WTC11 (cell line): ENCODE measurements at regions not wholly inside any gene's neighbourhood (a gene's known extent, or its start where the extent isn't known, plus 50 kb on each side); places are given as distances from the start of the nearest gene placed in this dataset.

Experiments
- ATAC-seq: fragments of 200-7000 bp; cut with Tn5 transposase; 2 replicates; pipeline ENCODE4 v1.10.0; 2021; ENCODE audit warnings: mild to moderate bottlenecking, moderate library complexity
- CTCF ChIA-PET: fragments of 300-600 bp; sonication (Branson Sonifier 250); formaldehyde crosslinking; loops from one replicate; lab custom pipeline; 2021; ENCODE audit warnings: antibody characterized with exemption; lab: Charles Lee
- POLR2A ChIA-PET: fragments of 350-600 bp; sonication (Branson Sonifier 250); formaldehyde crosslinking; loops from one replicate; lab custom pipeline; 2021; ENCODE audit warnings: antibody characterized with exemption; lab: Charles Lee
- DNase-seq: peaks from one replicate; pipeline ENCODE4 v3.0.0; 2021; ENCODE audit warnings: low spot score
- H3K27ac Mint-ChIP-seq: 2 replicates; pipeline ENCODE4 v1.8.0; 2021; ENCODE audit warnings: mixed read lengths
- H3K27me3 Mint-ChIP-seq: 2 replicates; pipeline ENCODE4 v1.8.0; 2021; ENCODE audit warnings: low read depth, mild to moderate bottlenecking, moderate library complexity, mixed read lengths
- H3K36me3 Mint-ChIP-seq: 2 replicates; pipeline ENCODE4 v1.8.0; 2021; ENCODE audit warnings: mixed read lengths
- H3K4me1 Mint-ChIP-seq: 2 replicates; pipeline ENCODE4 v1.8.0; 2022; ENCODE audit warnings: mixed read lengths
- H3K4me3 Mint-ChIP-seq: 2 replicates; pipeline ENCODE4 v1.8.0; 2021; ENCODE audit warnings: mild to moderate bottlenecking, moderate library complexity, mixed read lengths
- H3K9me3 Mint-ChIP-seq: 2 replicates; pipeline ENCODE4 v1.8.0; 2021; ENCODE audit warnings: mixed read lengths
- ESRRA ChIP-seq: sonication (generic); formaldehyde crosslinking; IDR thresholded peaks from 2 replicates; pipeline ENCODE4 v1.8.1; 2022; ENCODE audit warnings: mild to moderate bottlenecking, missing genetic modification reagents, borderline replicate concordance
- FOXJ3 ChIP-seq: sonication (generic); formaldehyde crosslinking; IDR thresholded peaks from 2 replicates; pipeline ENCODE4 v1.9.0; 2021; ENCODE audit warnings: missing genetic modification reagents, mild to moderate bottlenecking, borderline replicate concordance
- FOXK1 ChIP-seq: sonication (generic); formaldehyde crosslinking; IDR thresholded peaks from 2 replicates; pipeline ENCODE4 v1.8.0; 2022; ENCODE audit warnings: mild to moderate bottlenecking, moderate library complexity, missing genetic modification reagents
- GTF2I ChIP-seq: fragments of 250-450 bp; sonication (Bioruptor Pico); conservative IDR thresholded peaks from 2 replicates; pipeline ENCODE4 v1.4.0; 2021; ENCODE audit warnings: mild to moderate bottlenecking
- HMGA2 ChIP-seq: fragments of 250-450 bp; sonication (Bioruptor Pico); IDR thresholded peaks from 2 replicates; pipeline ENCODE4 v1.4.0; 2021; ENCODE audit warnings: mild to moderate bottlenecking, moderate library complexity
- JAZF1 ChIP-seq: fragments of 250-450 bp; sonication (Bioruptor Pico); IDR thresholded peaks from 2 replicates; pipeline ENCODE4 v1.9.0; 2021; ENCODE audit warnings: moderate library complexity, mild to moderate bottlenecking, inconsistent platforms
- NFATC4 ChIP-seq: fragments of 250-450 bp; sonication (Bioruptor Pico); IDR thresholded peaks from 2 replicates; pipeline ENCODE4 v1.9.0; 2021; ENCODE audit warnings: mild to moderate bottlenecking
- NR2C2 ChIP-seq: sonication (generic); formaldehyde crosslinking; IDR thresholded peaks from 2 replicates; pipeline ENCODE4 v1.8.0; 2022; ENCODE audit warnings: mild to moderate bottlenecking, missing genetic modification reagents
- TEAD1 ChIP-seq: sonication (generic); formaldehyde crosslinking; IDR thresholded peaks from 2 replicates; pipeline ENCODE4 v1.8.0; 2022; ENCODE audit warnings: mild to moderate bottlenecking, missing genetic modification reagents
- TP53 ChIP-seq: sonication (generic); formaldehyde crosslinking; IDR thresholded peaks from 2 replicates; pipeline ENCODE4 v1.8.1; 2023; ENCODE audit warnings: mild to moderate bottlenecking, missing genetic modification reagents
- ZNF121 ChIP-seq: sonication (generic); formaldehyde crosslinking; IDR thresholded peaks from 2 replicates; pipeline ENCODE4 v1.8.0; 2023; ENCODE audit warnings: missing genetic modification reagents
- ZNF317 ChIP-seq: sonication (generic); formaldehyde crosslinking; IDR thresholded peaks from 2 replicates; pipeline ENCODE4 v1.8.1; 2023; ENCODE audit warnings: low read depth, mild to moderate bottlenecking, moderate library complexity, missing genetic modification reagents, borderline replicate concordance
- ZNF416 ChIP-seq: fragments of 250-450 bp; sonication (Bioruptor Pico); IDR thresholded peaks from 2 replicates; pipeline ENCODE4 v1.9.0; 2021; ENCODE audit warnings: mild to moderate bottlenecking, inconsistent platforms
- ZNF423 ChIP-seq: fragments of 250-450 bp; sonication (Bioruptor Pico); IDR thresholded peaks from 2 replicates; pipeline ENCODE4 v2.1.2; 2022; ENCODE audit warnings: mild to moderate bottlenecking, moderate library complexity
- TF ChIP-seq, protein P1 (sequence below): sonication (generic); formaldehyde crosslinking; IDR thresholded peaks from 2 replicates; pipeline ENCODE4 v1.8.1; 2022; ENCODE audit warnings: missing genetic modification reagents, borderline replicate concordance
- TF ChIP-seq, protein P2 (sequence below): sonication (generic); formaldehyde crosslinking; IDR thresholded peaks from 2 replicates; pipeline ENCODE4 v1.8.1; 2023; ENCODE audit warnings: mild to moderate bottlenecking, missing genetic modification reagents, borderline replicate concordance
- TF ChIP-seq, protein P3 (sequence below): sonication (generic); formaldehyde crosslinking; IDR thresholded peaks from 2 replicates; pipeline ENCODE4 v1.8.1; 2023; ENCODE audit warnings: mild to moderate bottlenecking, missing genetic modification reagents
- TF ChIP-seq, protein P4 (sequence below): fragments of 250-450 bp; sonication (Bioruptor Pico); conservative IDR thresholded peaks from 2 replicates; pipeline ENCODE4 v1.9.0; 2021; ENCODE audit warnings: mild to moderate bottlenecking
- TF ChIP-seq, protein P5 (sequence below): sonication (generic); formaldehyde crosslinking; IDR thresholded peaks from 2 replicates; pipeline ENCODE4 v1.8.1; 2023; ENCODE audit warnings: mild to moderate bottlenecking, missing genetic modification reagents, moderate library complexity
- TF ChIP-seq, protein P6 (sequence below): sonication (generic); formaldehyde crosslinking; IDR thresholded peaks from 2 replicates; pipeline ENCODE4 v1.8.0; 2023; ENCODE audit warnings: missing genetic modification reagents
- TF ChIP-seq, protein P7 (sequence below): fragments of 250-450 bp; sonication (Bioruptor Pico); IDR thresholded peaks from 2 replicates; pipeline ENCODE4 v1.9.0; 2021; ENCODE audit warnings: moderate library complexity, mild to moderate bottlenecking, inconsistent platforms, borderline replicate concordance

DNA sequence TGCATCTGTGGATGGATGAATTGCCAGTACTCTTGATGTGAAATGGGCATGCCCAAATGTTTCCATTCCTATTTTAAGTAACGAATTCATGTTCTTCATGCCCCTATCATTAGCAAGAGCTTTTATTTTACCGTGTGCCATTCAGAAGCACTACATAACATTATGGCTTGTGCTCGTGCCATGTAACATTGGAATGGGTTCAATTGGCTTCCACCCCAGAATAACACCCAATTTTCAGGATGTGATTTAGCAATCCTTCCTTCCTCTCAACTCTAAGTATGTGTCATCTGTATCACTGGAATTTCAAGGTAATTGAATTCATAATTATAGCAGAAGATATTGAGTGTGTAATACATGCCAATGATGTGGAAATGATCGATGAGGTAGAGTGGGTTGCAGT, 145.8 kb upstream of the TMPO start (continued):
- TF ChIP-seq, protein P1, sequence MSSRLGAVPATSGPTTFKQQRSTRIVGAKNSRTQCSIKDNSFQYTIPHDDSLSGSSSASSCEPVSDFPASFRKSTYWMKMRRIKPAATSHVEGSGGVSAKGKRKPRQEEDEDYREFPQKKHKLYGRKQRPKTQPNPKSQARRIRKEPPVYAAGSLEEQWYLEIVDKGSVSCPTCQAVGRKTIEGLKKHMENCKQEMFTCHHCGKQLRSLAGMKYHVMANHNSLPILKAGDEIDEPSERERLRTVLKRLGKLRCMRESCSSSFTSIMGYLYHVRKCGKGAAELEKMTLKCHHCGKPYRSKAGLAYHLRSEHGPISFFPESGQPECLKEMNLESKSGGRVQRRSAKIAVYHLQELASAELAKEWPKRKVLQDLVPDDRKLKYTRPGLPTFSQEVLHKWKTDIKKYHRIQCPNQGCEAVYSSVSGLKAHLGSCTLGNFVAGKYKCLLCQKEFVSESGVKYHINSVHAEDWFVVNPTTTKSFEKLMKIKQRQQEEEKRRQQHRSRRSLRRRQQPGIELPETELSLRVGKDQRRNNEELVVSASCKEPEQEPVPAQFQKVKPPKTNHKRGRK (CRISPR knock-in tag): no peak
- TF ChIP-seq, protein P2, sequence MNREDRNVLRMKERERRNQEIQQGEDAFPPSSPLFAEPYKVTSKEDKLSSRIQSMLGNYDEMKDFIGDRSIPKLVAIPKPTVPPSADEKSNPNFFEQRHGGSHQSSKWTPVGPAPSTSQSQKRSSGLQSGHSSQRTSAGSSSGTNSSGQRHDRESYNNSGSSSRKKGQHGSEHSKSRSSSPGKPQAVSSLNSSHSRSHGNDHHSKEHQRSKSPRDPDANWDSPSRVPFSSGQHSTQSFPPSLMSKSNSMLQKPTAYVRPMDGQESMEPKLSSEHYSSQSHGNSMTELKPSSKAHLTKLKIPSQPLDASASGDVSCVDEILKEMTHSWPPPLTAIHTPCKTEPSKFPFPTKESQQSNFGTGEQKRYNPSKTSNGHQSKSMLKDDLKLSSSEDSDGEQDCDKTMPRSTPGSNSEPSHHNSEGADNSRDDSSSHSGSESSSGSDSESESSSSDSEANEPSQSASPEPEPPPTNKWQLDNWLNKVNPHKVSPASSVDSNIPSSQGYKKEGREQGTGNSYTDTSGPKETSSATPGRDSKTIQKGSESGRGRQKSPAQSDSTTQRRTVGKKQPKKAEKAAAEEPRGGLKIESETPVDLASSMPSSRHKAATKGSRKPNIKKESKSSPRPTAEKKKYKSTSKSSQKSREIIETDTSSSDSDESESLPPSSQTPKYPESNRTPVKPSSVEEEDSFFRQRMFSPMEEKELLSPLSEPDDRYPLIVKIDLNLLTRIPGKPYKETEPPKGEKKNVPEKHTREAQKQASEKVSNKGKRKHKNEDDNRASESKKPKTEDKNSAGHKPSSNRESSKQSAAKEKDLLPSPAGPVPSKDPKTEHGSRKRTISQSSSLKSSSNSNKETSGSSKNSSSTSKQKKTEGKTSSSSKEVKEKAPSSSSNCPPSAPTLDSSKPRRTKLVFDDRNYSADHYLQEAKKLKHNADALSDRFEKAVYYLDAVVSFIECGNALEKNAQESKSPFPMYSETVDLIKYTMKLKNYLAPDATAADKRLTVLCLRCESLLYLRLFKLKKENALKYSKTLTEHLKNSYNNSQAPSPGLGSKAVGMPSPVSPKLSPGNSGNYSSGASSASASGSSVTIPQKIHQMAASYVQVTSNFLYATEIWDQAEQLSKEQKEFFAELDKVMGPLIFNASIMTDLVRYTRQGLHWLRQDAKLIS: no peak
- TF ChIP-seq TEAD1 (CRISPR knock-in tag) (no peak), ESRRA (CRISPR knock-in tag) (no peak), ZNF121 (CRISPR knock-in tag) (no peak), HMGA2 (CRISPR knock-in tag) (no peak), NFATC4 (no peak), ZNF317 (CRISPR knock-in tag) (no peak), FOXJ3 (no peak), NR2C2 (no peak), JAZF1 (CRISPR knock-in tag) (no peak), GTF2I (CRISPR knock-in tag) (no peak)
- TF ChIP-seq, protein P3, sequence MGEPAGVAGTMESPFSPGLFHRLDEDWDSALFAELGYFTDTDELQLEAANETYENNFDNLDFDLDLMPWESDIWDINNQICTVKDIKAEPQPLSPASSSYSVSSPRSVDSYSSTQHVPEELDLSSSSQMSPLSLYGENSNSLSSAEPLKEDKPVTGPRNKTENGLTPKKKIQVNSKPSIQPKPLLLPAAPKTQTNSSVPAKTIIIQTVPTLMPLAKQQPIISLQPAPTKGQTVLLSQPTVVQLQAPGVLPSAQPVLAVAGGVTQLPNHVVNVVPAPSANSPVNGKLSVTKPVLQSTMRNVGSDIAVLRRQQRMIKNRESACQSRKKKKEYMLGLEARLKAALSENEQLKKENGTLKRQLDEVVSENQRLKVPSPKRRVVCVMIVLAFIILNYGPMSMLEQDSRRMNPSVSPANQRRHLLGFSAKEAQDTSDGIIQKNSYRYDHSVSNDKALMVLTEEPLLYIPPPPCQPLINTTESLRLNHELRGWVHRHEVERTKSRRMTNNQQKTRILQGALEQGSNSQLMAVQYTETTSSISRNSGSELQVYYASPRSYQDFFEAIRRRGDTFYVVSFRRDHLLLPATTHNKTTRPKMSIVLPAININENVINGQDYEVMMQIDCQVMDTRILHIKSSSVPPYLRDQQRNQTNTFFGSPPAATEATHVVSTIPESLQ (CRISPR knock-in tag): no peak
- TF ChIP-seq, protein P4, sequence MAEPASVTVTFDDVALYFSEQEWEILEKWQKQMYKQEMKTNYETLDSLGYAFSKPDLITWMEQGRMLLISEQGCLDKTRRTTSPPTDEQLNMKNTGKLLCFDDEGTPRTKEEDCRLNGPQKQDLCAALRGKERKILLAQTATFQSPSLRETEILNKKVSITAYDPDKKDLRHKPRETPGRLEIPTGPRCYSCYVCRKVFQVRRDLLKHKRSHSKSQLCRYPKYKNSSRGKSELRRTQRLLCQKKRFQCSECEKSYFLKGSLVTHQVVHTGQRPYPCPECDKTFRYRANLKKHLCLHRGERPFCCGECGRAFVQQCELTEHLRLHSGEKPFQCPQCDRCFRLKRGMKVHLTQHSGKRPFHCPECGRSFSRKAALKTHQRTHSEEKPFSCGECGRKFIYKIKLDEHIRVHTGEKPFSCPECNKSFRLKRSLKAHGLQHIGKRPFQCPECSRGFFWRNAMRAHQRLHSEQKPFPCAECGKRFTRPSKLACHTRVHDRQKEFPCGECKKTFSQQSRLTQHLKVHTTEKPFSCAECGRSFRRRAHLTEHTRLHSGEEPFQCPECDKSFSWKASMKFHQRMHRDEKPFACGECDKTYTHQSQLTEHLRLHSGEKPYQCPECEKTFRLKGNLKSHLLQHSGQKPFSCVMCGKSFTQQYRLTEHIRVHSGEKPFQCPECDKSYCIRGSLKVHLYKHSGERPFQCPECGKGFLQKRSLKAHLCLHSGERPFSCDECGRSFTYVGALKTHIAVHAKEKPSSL (CRISPR knock-in tag): no peak
- TF ChIP-seq, protein P5, sequence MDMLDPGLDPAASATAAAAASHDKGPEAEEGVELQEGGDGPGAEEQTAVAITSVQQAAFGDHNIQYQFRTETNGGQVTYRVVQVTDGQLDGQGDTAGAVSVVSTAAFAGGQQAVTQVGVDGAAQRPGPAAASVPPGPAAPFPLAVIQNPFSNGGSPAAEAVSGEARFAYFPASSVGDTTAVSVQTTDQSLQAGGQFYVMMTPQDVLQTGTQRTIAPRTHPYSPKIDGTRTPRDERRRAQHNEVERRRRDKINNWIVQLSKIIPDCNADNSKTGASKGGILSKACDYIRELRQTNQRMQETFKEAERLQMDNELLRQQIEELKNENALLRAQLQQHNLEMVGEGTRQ (CRISPR knock-in tag): no peak
- TF ChIP-seq, protein P6, sequence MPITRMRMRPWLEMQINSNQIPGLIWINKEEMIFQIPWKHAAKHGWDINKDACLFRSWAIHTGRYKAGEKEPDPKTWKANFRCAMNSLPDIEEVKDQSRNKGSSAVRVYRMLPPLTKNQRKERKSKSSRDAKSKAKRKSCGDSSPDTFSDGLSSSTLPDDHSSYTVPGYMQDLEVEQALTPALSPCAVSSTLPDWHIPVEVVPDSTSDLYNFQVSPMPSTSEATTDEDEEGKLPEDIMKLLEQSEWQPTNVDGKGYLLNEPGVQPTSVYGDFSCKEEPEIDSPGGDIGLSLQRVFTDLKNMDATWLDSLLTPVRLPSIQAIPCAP (CRISPR knock-in tag): no peak

DNA sequence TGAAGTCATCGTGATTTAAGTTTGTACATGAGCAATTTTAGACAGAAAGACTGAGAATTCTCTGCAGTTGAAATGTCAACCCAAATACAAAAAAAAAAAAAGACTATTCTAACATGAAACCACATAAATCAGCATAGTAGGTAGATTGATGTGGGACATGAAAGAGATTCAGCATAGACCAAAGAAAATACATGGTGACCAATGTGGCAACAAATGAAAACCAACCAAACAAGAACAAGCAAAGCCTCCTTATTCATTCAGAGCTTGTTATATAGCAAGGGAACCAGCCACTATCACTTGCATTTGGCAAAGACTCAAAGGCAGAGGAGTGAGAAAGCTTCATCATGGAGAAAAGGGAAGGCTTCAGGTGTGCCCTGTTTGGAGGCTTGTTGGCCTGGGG, 144.4 kb upstream of the TMPO start:
- no peak overlapping the region for H3K4me3 Mint-ChIP-seq
- no peaks in the 10 kb centered on the region for H3K36me3 Mint-ChIP-seq
- no peak for DNase-seq
- ATAC-seq: no peak
- CTCF ChIA-PET: interaction anchor here (1.1 to 3.0 kb wide), 2 partner anchors 26 to 144 kb away, joined by 4 to 16 read pairs; no protein-coding TSS in a partner anchor
- peaks cover 20% of the 10 kb centered on the region for H3K4me1 Mint-ChIP-seq
- H3K27me3 Mint-ChIP-seq: no peaks in the 10 kb centered on the region
- POLR2A ChIA-PET: interaction anchor here (0.7 kb wide), 1 partner anchor 49 kb away, joined by 3 read pairs; no protein-coding TSS in a partner anchor
- no peak overlapping the region for H3K27ac Mint-ChIP-seq
- H3K9me3 Mint-ChIP-seq: no peaks in the 10 kb centered on the region
- TF ChIP-seq FOXK1 (CRISPR knock-in tag) (no peak), TP53 (CRISPR knock-in tag) (no peak), ZNF416 (no peak), ZNF423 (CRISPR knock-in tag) (no peak)
- TF ChIP-seq, protein P5 (CRISPR knock-in tag): no peak
- TF ChIP-seq, protein P7, sequence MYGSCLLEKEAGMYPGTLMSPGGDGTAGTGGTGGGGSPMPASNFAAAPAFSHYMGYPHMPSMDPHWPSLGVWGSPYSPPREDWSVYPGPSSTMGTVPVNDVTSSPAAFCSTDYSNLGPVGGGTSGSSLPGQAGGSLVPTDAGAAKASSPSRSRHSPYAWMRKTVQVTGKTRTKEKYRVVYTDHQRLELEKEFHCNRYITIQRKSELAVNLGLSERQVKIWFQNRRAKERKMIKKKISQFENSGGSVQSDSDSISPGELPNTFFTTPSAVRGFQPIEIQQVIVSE (CRISPR knock-in tag): no peak
